Upper lobe of right lung (tissue), 1 donor: ENCODE measurements at regions not wholly inside any gene's neighbourhood (a gene's known extent, or its start where the extent isn't known, plus 50 kb on each side); places are given as distances from the start of the nearest gene placed in this dataset.

Experiments
- ATAC-seq: fragments of 200-7000 bp; cut with Tn5 transposase; one replicate; pipeline ENCODE4 v1.9.1; 2020; ENCODE audit warnings: mild to moderate bottlenecking, moderate library complexity
- DNase-seq: peaks from one replicate; pipeline ENCODE4 v3.0.0-alpha.2; 2020
- H3K27ac ChIP-seq: fragments of 200-600 bp; one replicate; pipeline ENCODE4 v1.8.0; 2022
- H3K27me3 ChIP-seq: fragments of 200-600 bp; one replicate; pipeline ENCODE4 v1.8.0; 2022; ENCODE audit warnings: mild to moderate bottlenecking
- H3K36me3 ChIP-seq: fragments of 200-600 bp; one replicate; pipeline ENCODE4 v1.8.0; 2022
- H3K4me1 ChIP-seq: fragments of 200-600 bp; one replicate; pipeline ENCODE4 v1.8.0; 2022
- H3K4me3 ChIP-seq: fragments of 200-600 bp; one replicate; pipeline ENCODE4 v1.8.0; 2022; ENCODE audit warnings: mild to moderate bottlenecking
- H3K9me3 ChIP-seq: fragments of 200-600 bp; one replicate; pipeline ENCODE4 v1.8.0; 2022
- CTCF ChIP-seq: fragments of 200-600 bp; IDR thresholded peaks from one replicate; pipeline ENCODE4 v1.8.0; 2022; ENCODE audit warnings: antibody characterized with exemption
- intact Hi-C: fragments of 100-400 bp; cut with DNase I; formaldehyde crosslinking; loops from one replicate; pipeline ENCODE4 v1.11.0; 2022
- donor health status: DM: no; HTN: yes; CAD: no; lungs with severe emphysema.

DNA sequence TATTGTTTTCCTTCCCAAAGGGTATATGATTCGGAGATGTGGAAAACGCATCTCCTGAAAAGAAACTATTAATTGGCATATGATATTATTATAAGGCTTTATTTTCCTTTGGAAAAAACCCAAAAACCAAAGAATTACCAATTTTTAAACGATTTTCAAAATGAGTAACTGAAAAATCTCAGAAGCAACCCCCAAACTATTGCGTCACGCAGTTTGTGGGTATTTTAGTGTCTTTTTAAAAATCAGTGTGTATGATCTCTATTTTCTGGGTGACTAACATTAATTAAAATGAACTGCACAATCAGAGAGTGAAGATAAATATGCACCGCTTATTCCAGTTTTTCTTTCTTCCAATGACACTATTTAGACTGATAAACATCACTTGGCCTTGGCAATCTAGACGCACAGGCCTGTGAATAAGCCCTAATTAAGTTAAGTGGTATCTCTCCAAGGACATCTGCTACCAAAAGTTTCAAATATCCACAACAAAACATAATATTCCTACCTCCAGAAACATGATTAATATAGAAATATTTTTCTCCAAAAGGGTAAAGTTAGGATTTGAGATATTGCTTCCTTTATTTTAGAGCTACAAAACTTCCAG is 511.5 kb upstream of the FAM241A start:
- ATAC-seq (no peak), DNase-seq (no peak)
- no peaks in the 10 kb centered on the region for H3K4me1 ChIP-seq
- TF ChIP-seq CTCF, result no peak
- H3K9me3 ChIP-seq, result no peaks in the 10 kb centered on the region
- H3K36me3 ChIP-seq, result no peaks in the 10 kb centered on the region
- intact Hi-C loops, result no loop called here
- no peak overlapping the region for H3K4me3 ChIP-seq
- H3K27me3 ChIP-seq, result no peaks in the 10 kb centered on the region
- no peak overlapping the region for H3K27ac ChIP-seq

GRCh38 chr4:111635646-111636045 is 509.6 kb upstream of the FAM241A start:
- H3K36me3 ChIP-seq, result no peaks in the 10 kb centered on the region
- intact Hi-C loops, result no loop called here
- H3K4me3 ChIP-seq, result no peak overlapping the region
- H3K4me1 ChIP-seq, result no peaks in the 10 kb centered on the region
- no peak overlapping the region for H3K27ac ChIP-seq
- no peak for TF ChIP-seq CTCF
- DNase-seq, result no peak
- no peak for ATAC-seq
- H3K27me3 ChIP-seq, result no peaks in the 10 kb centered on the region
- no peaks in the 10 kb centered on the region for H3K9me3 ChIP-seq

DNA sequence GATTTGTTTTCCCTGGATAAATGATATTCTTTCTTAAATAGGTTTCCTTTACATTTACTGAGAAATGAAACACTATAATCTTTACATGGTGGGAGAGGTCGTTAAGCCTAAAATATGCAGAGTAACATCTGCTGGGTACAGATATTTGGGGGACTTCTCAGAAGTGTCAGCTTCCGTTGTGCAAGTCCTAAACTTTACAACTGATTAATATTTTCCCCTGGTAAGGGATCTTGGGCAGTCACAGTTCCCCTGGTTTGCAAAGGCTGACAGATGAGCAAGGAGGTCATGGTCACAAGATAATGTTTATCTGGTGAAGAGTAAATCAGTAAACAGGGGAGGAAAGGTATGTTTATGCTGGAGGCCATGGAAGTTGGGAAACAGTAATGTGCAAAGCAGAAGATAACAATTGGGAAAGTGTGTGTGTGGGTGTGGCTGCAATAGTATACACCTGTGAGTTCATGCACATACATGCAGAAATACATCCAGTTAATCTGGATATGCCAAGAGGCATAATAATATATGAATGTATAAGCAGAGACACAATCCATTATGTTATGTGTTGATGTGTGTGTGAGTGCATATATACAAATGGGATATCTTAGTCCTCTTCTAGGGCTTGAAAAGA is 508.2 kb upstream of the FAM241A start:
- TF ChIP-seq CTCF, result no peak
- no peak for DNase-seq
- no peak for ATAC-seq
- H3K9me3 ChIP-seq, result no peaks in the 10 kb centered on the region
- H3K4me3 ChIP-seq, result no peak overlapping the region
- no peaks in the 10 kb centered on the region for H3K4me1 ChIP-seq
- intact Hi-C loops, result no loop called here
- H3K27ac ChIP-seq, result no peak overlapping the region
- H3K36me3 ChIP-seq, result no peaks in the 10 kb centered on the region
- no peaks in the 10 kb centered on the region for H3K27me3 ChIP-seq

DNA sequence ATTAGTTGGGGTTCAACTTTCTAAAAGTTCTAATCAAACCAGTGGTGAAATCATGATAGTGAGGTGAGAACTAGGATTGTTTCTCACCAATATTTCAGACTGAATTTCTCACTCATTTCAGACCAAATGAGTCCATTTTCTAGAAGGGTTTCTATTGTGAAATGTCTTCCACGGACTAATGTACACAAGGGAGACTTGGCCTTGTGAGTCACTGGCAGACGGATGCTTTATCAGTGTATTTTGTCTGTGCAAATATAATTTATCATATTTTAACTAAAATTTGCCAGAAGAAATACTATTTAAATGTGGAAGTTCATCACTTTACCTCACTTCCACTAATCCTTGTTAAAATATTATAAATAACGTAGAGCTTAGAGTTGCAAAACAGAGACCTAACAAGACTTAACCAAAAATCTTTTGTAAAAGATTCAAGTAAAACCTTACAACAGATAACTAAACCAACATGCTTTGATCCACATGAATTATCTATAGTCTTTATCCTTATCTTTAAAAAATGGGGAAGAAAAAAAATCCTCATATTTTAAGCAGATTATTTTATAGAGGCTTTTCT is 506.0 kb upstream of the FAM241A start:
- intact Hi-C loops, result no loop called here
- TF ChIP-seq CTCF, result no peak
- H3K27ac ChIP-seq, result no peak overlapping the region

DNA sequence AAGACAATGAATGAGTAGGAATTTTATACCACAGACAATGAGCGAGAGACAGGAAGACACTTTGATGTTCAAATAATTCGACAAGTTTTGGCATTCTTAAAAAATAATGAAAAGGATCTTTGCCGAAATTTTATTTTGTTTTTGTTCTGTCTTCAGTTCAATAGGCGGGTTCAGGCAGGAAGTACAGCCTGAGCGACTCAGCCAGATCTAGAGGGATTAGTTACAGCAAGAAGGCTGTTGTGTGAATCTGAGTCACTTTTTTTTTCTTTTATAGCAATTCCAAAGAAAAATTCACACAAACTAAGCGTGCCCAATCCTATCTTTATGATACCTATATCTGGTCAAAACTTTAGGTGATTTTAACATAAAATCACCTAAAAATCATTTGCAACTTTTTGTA is 505.4 kb upstream of the FAM241A start:
- H3K36me3 ChIP-seq, result no peaks in the 10 kb centered on the region
- no peak overlapping the region for H3K4me3 ChIP-seq
- ATAC-seq (no peak), DNase-seq (no peak)
- no peaks in the 10 kb centered on the region for H3K4me1 ChIP-seq
- no peaks in the 10 kb centered on the region for H3K27me3 ChIP-seq
- intact Hi-C loops, result no loop called here
- H3K9me3 ChIP-seq, result no peaks in the 10 kb centered on the region
- no peak for TF ChIP-seq CTCF
- H3K27ac ChIP-seq, result no peak overlapping the region

More for the DNA sequence above, 506.0 kb upstream of the FAM241A start:
- ATAC-seq, result no peak
- Histone ChIP-seq H3K4me1 (no peaks in the 10 kb centered on the region), H3K4me3 (no peak overlapping the region), H3K9me3 (no peaks in the 10 kb centered on the region), H3K27me3 (no peaks in the 10 kb centered on the region), H3K36me3 (no peaks in the 10 kb centered on the region)
- DNase-seq, result no peak
